Thoracic aorta (tissue), 2 donors: ENCODE measurements at regions not wholly inside any gene's neighbourhood (a gene's known extent, or its start where the extent isn't known, plus 50 kb on each side); places are given as distances from the start of the nearest gene placed in this dataset.

Experiments
- ATAC-seq: fragments of 150-250 bp; one replicate; pipeline ENCODE4 v1.8.0; 2017; ENCODE audit warnings: low read depth; ENCODE audit not compliant: insufficient number of reproducible peaks, low FRiP score
- DNase-seq: peaks from one replicate; pipeline ENCODE4 v3.0.0-alpha.2; 2020; ENCODE audit warnings: low spot score
- H3K27ac ChIP-seq, 2 donors: fragments of 200-600 bp; sonication (generic); 1 replicate in 1 of 2; 2 replicates in 1 of 2; pipeline ENCODE4 v1.5.1; 2016; ENCODE audit warnings: mild to moderate bottlenecking in 2 of 2, moderate library complexity in 2 of 2
- H3K27me3 ChIP-seq: fragments of 200-600 bp; sonication (generic); replicated peaks from 2 replicates; pipeline ENCODE4 v1.6.0; 2016; ENCODE audit warnings: mild to moderate bottlenecking; ENCODE audit not compliant: insufficient read depth
- H3K36me3 ChIP-seq: fragments of 200-600 bp; sonication (generic); one replicate; pipeline ENCODE4 v1.5.1; 2016
- H3K4me1 ChIP-seq, 2 donors: fragments of 200-600 bp; sonication (generic); 1 replicate in 1 of 2; 2 replicates in 1 of 2; pipeline versions ENCODE4 v1.5.1 to v1.6.0; 2016; ENCODE audit warnings: low read depth in 2 of 2, mild to moderate bottlenecking in 1 of 2; ENCODE audit not compliant: control insufficient read depth in 1 of 2
- H3K4me3 ChIP-seq: fragments of 200-600 bp; sonication (generic); 2 replicates; pipeline ENCODE4 v1.5.1; 2016; ENCODE audit warnings: mild to moderate bottlenecking
- H3K9me3 ChIP-seq: fragments of 200-600 bp; sonication (generic); 2 replicates; pipeline ENCODE4 v1.5.1; 2016
- CTCF ChIP-seq: fragments of 200-600 bp; sonication (generic); IDR thresholded peaks from one replicate; pipeline ENCODE4 v1.5.1; 2019; ENCODE audit warnings: antibody characterized with exemption

DNA sequence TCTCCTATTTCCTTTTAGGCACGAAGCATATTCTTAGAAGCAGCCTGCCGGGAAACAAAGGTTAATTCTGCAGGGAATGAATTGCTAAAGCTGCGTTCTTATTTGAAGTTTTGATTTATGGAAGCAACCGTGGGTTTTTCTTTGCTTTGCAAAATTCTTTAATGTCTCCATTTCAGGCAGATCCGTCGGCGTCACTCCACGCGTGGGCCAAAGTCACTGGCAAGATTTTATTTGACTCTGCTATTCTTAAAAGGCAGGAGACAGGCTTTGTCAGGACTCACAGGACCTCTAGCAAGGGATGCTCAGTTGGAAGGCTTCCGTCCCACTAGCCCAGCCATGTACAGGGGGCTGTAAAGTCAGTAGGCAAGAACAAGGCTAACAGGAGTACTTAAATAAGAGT, 387.3 kb upstream of the XYLT1 start:
- Histone ChIP-seq H3K27me3 (no peaks in the 10 kb centered on the region), H3K4me3 (no peak overlapping the region), H3K27ac (no peak overlapping the region), H3K9me3 (no peaks in the 10 kb centered on the region), H3K4me1 (no peaks in the 10 kb centered on the region), H3K36me3 (no peaks in the 10 kb centered on the region)
- DNase-seq (no peak), ATAC-seq (no peak)
- no peak for TF ChIP-seq CTCF

DNA sequence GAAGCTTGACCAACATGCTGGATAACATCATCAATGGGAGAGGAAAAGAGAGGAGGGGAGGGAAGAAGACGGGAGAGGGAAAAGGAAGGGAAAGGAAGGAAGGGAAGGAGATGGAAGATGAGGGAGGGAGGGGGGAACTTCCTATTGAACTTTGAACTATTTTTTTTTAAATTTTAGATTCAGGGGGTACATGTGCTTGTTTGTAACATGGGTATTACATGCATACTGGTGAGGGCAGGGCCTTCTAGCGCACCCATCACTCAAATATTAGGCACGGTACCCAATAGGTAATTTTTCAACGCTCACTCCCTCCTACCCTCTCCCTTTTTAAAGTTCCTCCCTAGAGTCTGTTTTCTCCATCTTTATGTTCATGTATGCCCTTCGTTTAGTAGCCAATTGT, 383.2 kb upstream of the XYLT1 start:
- no peak for TF ChIP-seq CTCF
- Histone ChIP-seq H3K9me3 (no peaks in the 10 kb centered on the region), H3K36me3 (no peaks in the 10 kb centered on the region), H3K4me3 (no peak overlapping the region), H3K27ac (no peak overlapping the region), H3K4me1 (no peaks in the 10 kb centered on the region), H3K27me3 (no peaks in the 10 kb centered on the region)
- no peak for ATAC-seq
- DNase-seq, result no peak

DNA sequence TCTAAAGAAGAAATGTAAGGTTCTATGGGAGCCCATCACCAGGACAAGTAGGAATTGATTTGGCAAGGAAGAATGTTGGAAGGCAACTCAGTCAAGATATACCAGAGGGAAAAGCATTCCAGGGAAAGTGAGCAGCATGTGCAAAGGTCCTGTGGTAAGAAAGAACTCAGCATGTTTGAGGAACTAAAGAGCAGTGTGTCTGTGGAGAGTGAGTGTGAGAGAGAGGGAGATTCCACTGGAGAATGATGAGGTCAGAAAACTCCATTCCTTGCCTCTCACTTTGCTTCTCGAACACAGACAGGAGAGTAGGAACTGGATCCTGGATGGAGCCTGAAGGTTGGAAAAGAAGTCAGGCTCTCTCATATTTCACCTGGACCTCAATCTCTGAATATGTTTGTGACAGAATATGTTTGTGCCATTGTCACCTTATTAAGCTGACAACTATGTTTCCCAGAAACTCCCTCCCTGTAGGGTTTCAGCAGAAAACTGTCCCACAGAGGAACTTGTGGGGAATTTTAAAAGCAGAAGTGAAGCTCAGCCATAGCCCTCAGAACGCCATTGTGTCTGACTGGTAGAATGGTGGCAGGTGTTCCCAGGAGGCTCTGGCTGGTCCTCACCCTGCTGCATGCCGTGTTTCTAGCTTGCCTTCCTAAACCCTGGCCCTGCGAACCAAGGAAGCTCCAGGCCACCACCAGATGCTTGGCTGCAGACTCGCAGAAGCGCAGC, 382.4 kb upstream of the XYLT1 start:
- TF ChIP-seq CTCF, result no peak
- DNase-seq, result no peak
- no peak overlapping the region for H3K4me3 ChIP-seq
- H3K4me1 ChIP-seq, result no peaks in the 10 kb centered on the region
- no peaks in the 10 kb centered on the region for H3K27me3 ChIP-seq
- no peak for ATAC-seq
- H3K27ac ChIP-seq, result no peak overlapping the region
- no peaks in the 10 kb centered on the region for H3K9me3 ChIP-seq
- no peaks in the 10 kb centered on the region for H3K36me3 ChIP-seq

GRCh38 chr16:17850581-17851250, 380.0 kb upstream of the XYLT1 start:
- DNase-seq, result no peak

More at GRCh38 chr16:17850581-17851250, 380.0 kb upstream of the XYLT1 start:
- Histone ChIP-seq H3K27ac (no peak overlapping the region), H3K36me3 (no peaks in the 10 kb centered on the region), H3K4me3 (no peak overlapping the region), H3K9me3 (no peaks in the 10 kb centered on the region), H3K4me1 (no peaks in the 10 kb centered on the region), H3K27me3 (no peaks in the 10 kb centered on the region)
- no peak for TF ChIP-seq CTCF
- ATAC-seq, result no peak
